Endometrium (tissue), 2 donors: ENCODE measurements at regions not wholly inside any gene's neighbourhood (a gene's known extent, or its start where the extent isn't known, plus 50 kb on each side); places are given as distances from the start of the nearest gene placed in this dataset.
A peak's percentile ranks its signal among the peaks of the same experiment; 100 is the strongest.

Experiments used
- FAIRE-seq: peaks from 2 replicates; lab custom pipeline; 2012; peaks lifted over from hg19 to GRCh38; lab: Jason Lieb, UNC
- donor health status: control.
- donor health status: control.

DNA sequence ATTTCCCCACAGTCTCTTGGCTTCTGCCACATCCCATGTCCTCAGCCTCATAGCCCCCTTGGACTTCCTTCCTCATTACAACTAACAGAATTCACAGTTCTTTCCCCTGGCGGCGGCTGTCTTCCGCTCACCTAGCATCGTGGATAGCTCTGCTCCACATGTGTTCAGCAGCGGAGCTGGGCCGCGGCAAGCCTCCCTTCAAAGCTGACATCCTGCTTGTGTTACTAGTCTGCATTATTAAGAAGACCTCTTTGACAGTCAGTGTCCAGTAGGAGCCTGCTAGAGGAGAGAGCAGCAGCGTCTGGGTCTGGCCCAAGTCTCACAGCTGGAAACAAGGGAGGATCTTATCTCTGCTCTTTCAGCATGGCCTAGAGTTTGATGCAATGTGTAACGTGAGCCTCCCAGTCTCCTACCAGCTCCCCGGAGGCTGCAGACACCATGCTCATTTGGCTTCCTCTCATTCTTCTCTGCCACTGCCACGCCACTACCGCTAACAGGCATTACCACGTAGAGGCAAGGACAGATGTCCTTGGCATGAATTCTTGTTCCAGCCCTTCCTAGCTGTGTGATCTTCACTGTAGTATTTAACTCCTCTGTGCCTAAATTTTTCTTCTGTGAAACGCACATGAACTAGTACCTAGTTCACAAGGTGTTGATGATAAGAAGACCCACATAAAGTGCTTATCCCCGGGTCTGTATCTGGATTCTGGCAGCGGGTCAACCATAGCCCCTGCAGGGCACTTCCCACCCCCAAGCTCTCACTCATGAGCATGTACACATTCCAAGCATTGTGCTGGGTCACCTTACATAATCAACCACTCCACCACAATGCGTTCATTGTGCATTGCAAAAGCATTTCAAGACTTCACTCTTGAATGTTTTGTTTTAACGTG lies 107.1 kb upstream of the BACH2 start:
- FAIRE-seq, result no peak

DNA sequence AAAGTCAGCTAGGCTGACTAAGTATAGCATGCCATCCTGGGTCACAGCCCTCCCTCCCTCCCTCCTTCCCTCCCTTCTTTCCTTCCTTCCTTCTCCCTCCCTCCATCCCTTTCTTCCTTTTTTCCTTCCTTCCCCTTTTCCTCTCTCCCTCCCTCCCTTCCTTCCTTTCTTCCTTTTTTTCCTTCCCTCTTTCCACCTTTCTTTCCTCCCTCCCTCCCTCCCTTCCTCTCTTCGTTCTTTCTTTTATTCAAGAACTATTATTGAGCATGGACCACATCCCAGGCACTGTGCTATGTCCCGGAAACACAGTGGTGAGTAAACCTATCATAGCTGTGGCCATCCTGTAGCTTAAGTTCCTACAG lies 106.2 kb upstream of the BACH2 start:
- no peak for FAIRE-seq

DNA sequence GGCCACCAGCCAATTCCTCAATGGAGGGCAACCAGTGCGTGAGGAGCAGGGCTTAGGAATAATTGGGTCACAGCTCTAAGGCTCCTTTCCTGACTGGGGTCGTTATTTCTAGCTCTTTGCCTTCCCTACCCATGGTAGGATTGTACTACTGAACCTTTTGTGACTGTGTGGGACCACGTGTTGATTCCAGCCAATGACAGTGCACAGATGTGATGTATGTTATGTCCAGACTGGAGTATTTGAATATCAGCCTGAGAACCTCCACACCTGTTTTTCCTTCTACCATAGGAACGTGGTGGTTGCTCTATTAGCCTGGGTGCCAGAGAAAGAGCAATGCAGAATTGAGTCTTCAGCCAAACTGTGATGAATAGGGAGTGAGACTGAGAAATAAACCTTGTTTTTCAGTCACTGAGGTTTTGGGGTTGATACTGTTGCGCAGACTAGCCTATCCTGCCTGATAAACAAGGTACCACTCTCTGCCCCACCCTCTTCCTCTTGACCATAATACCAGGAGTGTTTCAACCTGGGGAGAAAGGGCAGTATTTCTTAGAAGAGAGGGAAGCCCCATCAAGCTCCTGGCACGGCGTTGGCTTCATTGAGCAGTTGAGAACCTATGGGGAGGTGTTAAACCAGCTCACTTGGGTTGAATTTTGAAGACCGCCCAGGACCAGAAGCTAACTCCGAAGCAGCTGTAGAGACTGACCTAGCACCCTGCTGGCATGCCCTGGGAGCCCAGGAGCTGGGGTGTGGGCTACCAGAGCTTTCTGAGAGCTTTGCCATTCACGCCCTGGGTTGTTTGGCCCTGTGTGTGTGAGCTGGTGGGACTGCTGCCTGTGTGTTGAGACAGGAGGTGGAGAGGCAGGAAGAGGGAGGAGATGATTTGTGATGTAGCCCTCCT lies 105.5 kb upstream of the BACH2 start:
- FAIRE-seq, result no peak

DNA sequence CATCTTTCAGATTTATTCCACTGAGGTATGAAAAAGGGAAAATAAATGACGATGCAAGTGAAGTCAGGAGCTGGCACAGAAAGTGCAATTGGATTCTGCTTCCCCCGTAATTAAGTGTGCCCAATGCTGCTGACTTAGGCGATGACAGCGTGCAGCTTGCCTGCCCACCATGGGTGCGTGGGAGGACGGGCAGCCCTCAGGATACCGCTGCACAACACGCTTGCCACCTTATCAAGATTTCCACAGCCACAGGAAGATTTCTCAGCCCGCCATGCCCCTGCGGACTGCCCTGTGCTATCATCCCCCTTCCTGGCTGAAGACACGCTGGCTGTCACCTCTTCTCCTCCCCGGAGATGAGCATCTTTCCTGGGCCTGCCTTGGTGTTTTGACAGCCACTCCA lies 103.3 kb upstream of the BACH2 start:
- FAIRE-seq, result no peak

DNA sequence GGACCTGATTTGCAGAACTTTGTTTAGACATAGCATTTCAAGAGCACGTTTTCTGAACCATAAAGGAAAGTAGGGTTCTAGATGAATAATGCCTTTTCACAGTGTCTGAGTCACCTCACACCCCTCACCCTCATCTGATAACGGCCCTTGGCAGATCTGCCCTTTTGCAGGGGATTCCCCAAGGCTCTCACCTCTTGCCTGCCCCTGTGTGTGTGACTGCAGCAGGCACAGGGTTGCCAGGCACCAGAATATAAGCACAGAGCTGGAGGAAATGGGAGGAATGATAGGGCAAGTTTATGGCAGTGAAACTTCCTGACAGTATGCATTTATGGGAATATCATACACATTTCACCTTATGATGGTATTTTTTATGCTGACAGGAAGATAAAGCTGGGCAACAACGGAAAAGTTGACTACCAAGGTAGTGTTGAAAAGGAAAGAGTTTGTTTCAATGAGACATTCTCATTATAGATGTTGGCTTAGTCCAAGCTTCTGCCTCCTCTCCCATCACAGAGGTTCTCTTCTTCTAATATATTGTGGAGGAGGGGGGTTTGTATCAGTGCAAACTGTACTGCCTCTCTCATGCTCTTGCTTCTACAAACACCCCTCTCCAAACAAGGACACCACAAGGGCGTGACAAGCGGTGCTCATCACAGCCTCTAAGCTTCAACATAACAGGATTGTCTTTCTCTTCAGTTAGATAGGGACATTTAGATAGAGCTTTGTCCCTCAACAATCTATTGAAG lies 101.5 kb upstream of the BACH2 start:
- no peak for FAIRE-seq

DNA sequence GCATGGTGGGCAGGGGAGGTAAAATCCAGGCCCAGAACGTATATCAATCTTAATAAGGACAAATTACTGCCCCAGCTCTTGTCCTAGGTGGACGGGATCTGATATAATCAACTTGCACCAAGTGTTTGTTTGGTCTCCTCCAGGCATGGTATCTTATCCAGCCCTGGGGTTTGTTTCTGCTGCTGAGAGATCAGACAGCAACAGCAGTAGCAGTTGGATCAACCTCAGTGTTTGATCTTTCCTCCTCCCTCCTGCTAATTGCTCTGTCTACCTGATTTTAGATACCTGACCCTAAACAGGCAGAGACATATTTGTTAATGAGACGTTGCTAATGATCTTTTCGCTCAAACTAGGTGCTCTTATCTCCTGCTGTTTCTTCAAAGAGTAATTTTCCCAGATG lies 100.4 kb upstream of the BACH2 start:
- FAIRE-seq, result no peak

DNA sequence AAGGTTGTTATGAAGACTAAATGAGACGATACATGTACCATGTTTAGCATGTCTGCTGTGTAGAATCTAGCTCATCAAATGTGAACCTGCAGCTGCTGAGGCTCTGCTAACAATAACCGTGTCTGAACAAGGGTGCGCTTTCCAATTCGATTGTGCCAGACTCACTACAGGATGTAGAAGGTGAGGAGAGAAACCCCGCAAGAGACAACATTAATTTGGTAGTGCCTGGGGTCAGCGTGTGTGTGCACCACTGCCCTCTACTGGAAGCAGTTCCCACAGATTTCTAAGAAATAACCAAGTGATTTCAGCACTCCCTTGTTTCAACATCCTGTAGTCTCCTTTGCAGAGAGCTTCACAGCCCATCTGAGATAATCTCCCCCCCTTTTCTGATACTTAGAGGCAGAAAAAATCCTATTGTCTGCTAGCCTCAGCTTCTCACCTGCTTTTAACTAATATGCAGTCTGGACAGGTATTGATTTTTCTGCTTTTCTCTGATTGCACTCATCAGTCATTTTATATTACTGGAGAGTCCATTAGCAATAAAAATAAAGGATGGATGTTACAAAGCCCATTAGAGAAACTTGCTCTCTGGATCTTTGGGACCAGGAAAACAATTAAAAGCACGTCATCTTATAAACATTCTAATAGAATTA lies 96.7 kb upstream of the BACH2 start:
- FAIRE-seq, result peak; percentile 31

DNA sequence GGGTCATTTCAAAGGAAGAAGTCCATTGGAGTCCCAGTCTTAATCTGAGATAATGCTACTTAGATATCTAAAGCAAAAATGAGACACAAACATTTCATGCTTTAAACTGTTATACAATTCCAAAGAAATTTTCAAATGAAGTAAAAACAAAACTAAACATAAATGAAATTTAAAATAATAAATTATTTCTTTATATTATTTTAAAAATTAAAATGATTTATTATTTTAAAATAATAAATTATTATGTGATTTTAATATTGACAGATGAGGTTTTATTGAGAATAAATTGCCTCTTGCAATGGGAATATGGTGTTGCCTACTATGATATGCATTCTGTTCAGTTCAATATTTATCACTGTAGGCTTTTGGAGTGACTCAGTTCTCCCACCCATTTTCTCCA lies 93.7 kb upstream of the BACH2 start:
- peak; percentile 57 for FAIRE-seq

DNA sequence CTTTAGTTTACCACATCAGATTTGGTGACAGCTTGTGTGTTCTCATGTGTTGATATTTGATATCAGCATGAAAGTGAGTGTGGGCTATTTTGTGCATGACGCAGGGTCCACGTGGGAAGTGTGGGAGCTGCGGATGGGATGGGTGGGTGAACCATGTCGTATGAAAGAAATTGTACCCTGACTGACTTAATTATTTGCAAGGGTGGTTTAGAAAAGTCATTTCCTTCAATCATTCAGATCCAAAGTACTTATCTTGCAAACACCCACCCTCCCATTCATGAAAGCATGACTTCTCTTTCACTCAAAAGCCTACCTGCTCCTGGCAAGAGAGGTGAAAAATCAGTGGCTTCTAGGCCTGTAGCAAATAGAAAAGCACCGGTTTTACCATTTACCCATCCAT lies 91.8 kb upstream of the BACH2 start:
- FAIRE-seq, result no peak

DNA sequence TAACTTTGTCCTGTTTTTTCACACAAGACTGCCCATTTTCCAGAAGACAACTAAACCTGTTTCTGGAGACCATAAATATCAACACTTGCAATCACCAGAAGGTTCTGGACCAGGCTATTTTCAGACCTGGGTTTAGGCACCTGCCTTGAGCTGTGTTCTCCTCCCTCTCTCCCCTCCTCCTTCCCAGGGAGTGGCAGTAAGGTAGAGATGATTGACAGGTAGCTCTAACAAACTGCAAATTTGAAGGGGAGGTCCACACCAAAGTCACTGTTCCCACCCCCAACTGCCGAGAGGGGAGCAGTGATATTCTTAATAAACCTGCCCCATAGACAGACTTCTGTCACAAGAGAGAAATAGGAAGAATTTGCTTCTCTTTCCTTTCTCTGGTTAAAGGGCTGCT lies 91.2 kb upstream of the BACH2 start:
- FAIRE-seq, result no peak

DNA sequence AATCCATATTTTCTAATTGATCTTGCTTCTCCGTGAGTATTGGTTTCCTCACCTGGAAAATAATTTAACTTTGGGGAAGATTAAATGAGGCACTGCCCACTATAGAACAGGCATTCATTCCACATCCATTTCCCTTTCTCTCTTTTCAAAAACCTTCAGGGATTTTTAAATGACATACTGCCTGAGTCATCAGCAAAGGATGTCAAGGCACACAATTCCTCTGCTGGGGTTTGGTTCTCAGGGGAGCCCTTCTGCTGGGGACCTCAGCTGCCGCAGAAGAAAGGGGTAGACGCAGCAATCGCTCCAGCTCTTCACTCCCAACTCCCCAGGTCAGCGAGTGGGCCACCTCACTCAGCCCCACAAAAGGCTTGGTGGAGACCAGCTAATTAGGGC lies 90.7 kb upstream of the BACH2 start:
- no peak for FAIRE-seq

DNA sequence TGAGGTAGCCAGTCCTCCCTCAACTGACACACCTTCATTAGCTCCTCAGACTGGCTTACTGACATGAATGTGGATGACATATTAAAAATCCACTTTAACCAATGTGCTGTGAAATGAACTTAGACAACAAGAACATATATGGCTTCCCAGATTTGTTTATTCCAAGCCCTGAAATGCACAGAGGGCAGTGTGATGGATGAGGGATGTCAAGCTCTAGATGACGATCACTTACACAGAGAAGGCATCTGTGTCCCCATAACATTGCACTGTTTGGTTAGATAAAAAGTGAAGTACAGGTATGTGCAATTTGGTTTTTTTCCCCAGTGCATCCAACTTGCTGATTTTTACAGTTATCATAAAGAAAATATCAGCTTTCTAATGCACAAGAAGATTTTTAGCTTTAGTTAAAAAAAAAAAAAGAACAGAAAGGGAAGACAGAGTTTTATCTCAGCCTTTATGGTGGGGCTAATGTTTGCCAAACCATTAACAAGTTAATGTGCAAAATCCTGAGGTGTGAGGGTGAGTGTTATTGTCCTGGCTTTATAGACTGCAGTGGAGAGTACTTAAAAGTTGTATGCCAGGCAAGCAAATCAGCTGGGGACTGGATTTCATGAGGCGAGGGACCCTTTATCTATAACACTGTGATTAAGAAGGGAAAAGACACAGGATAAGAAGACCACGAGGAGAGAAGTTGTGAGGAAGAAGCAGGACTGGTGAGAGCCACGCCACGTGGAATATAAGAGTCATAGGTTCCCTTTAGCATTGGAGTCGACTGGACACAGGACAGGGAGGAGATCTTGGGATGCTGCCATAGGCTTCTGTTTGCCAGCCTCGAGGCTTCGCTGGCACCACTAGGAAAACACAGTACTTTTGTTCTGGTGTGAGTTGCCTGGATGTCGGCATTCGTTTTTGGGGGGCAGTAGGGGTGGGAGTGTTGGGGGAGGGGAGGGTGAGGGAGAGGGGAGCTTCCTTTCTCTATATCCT lies 90.0 kb upstream of the BACH2 start:
- no peak for FAIRE-seq

DNA sequence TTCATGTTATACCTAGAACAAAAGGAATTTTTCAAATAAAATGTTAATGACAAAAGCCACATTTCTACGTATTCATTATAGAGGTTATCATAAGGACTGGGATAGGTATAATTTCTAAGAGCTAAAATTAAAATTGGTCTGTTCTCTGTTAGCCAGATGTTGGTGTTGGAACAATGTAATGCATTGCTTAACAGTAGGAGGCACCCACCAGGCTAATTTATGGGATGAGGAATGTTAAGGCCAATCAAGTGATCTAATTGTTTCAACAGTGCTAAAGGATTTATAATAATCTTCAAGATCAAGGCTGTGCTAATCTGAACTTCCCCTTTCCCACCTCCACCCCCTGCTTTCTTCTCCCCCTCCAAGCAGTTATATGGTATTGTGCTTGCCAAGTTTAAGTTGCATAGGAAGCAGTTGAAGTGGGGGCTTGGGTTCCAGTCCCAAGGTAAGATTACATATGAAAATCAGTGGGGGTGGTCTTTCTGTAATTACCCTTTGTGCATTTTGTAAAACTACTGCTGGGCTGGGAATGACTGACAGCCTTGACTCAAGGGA lies 89.2 kb upstream of the BACH2 start:
- FAIRE-seq, result no peak

DNA sequence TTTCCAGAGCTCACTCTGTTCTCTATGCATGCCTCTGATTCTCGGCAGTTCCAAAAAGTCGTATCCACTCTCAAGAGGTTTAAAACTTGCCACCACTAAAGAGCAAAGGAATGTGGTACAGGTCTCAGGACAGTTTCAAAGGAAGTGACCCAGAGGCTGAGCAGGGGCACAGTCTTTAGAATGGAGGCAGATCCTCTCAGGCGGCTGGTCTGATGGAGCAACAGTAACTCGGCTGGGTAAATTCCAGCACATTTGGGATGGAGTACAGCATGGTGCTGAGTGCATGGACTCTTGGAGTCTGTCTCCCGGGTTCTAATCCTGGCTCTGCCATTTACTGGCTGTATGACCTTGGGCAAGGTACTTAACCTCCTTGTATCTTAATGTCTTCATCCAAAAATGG lies 88.1 kb upstream of the BACH2 start:
- no peak for FAIRE-seq

DNA sequence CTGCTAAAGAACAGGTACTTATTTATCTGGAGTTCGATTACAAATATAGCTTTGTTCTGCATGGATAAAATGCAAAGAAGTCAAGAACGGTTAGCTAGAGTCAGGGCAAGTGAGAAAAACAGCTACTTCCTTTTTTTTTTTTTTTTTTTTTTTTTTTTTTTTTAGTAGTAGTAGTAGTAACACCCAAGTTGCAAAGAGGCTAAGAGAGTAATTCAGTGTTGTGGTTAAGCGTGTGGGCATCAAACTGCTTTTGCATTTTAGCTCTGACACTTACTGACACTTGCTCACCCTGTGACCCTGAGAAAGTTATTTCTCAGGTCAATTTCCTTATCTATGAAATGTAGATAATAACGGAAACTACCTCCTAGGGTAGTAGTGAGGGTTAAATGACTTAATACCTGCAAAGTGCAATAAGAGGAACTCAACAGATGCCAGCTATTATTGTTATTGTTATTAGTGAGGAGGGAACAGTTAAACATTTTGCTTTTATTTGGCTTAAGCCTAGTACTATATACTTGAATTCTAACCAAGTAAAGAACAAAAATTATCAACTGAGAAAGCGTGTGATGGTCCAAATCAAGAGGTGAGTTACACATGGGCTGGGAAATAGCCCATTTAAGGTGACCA lies 86.7 kb upstream of the BACH2 start:
- no peak for FAIRE-seq

DNA sequence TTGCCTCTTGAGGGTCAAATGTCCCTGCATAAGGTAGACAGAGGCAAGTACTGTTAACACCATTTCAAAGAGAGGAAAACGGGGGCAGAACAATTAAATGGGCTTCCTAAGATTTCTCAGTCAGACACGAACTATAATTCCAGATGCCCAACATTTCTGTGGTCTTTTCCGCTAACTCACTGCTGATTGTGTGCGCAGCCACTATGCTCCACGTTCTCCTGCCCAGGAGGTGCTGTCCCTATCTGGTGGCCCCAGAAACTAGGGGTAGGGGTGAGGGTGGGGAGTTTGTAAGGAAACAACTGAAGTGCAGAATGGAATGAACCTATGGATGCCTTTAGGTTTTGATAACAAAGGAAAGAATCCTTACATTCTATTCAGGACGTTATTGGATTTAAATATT lies 86.1 kb upstream of the BACH2 start:
- FAIRE-seq, result no peak

DNA sequence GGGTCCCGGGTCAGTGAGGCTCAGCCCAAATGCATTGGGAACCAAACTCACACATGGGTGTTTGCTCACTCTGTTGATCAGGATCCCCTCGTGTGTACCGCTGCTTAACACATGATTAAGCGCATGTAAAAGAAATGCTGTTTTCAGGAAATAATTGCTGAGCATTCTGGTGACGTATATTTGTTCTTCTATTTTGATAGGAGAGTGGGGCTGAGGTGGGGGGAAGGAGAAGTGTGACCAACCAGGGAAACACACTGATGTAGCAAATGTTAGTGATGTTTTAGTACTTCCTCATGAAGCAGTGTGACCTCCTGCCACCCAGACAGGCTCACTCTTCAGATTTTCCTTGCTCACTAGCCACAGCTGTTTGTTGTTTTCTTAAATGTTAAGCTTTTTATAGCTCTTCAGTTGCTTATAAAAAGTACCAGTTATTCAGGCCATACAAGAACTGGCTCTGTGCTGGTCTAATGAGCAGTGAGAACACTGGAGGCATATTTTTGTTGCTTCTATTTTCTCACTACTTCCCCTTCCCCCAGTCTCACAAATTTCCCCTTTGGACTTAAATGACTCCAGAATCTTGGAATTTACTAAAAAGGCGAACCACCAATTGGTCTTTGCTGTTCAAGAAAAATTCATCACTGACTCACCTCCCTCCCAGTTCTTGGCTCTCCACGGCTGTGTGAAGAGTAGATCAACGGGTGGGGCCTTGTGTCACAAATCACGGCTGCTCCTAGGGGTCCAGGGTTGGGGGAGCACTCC lies 79.2 kb upstream of the BACH2 start:
- FAIRE-seq, result peak; percentile 98

DNA sequence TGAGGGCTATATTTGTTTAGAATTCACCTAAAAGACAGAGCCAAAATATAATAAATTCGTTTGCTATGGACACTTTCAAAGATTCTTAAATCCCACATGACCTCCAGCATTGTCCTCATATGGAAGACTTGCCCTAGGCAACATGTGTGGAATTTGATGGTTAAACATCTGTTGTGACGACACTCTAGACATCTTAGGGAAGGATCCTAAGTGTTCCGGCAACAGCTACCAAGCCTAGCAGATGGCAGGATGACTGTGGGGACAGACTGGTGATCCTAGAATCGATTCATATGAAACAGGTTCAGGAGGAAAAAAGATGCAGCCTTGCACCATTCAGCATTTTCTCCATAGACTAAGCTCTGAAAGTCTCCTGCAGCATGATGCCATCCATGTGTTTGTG lies 77.6 kb upstream of the BACH2 start:
- no peak for FAIRE-seq

DNA sequence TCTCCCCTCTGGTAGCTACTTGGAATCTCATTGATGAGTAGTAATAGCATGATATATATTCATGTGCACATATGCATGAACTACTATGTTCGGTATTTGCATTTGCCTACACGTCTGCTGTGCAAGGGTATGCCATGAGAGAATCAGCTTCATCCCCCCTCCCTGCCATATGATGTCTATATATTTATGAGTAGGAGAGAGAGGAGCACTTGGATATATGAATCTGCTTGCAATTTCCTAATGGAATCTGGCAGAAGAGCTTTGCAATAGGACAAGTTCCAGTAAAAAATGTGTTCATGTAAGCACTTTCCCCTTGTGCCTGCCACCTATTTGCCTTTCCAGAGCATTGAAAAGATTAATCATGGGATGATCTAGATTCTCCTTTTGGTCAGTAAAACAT lies 76.2 kb upstream of the BACH2 start:
- no peak for FAIRE-seq
